Esophagus squamous epithelium (tissue), 5 donors: ENCODE measurements at regions not wholly inside any gene's neighbourhood (a gene's known extent, or its start where the extent isn't known, plus 50 kb on each side); places are given as distances from the start of the nearest gene placed in this dataset.

ENCODE experiments used
- DNase-seq: peaks from one replicate; lab custom pipeline; 2025; lab: John Stamatoyannopoulos, UW
- H3K27ac ChIP-seq, 4 donors: fragments of 200-600 bp; sonication (generic); one replicate each; pipeline ENCODE4 v1.5.1; 2016 to 2019; ENCODE audit warnings: mild to moderate bottlenecking in 1 of 4
- H3K27me3 ChIP-seq, 4 donors: fragments of 200-600 bp; sonication (generic); 1 replicate in 3 of 4; 2 replicates in 1 of 4; pipeline versions ENCODE4 v1.5.1 to v1.6.0; 2017 to 2021; ENCODE audit warnings: antibody characterized with exemption in 1 of 4
- H3K36me3 ChIP-seq, 3 donors: fragments of 200-600 bp; sonication (generic); one replicate each; pipeline ENCODE4 v1.5.1; 2016 to 2019
- H3K4me1 ChIP-seq, 3 donors: fragments of 200-600 bp; sonication (generic); one replicate each; pipeline ENCODE4 v1.5.1; 2017 to 2019
- H3K4me3 ChIP-seq, 4 donors: fragments of 200-600 bp; sonication (generic); 1 replicate in 3 of 4; 2 replicates in 1 of 4; pipeline ENCODE4 v1.5.1; 2016 to 2019; ENCODE audit warnings: mild to moderate bottlenecking in 2 of 4, moderate library complexity in 1 of 4
- H3K9me3 ChIP-seq, 3 donors: fragments of 200-600 bp; sonication (generic); one replicate each; pipeline ENCODE4 v1.5.1; 2016 to 2019
- CTCF ChIP-seq, 6 experiments: fragments of 450-650 bp in 4 of 6; fragments of 200-600 bp in 2 of 6; sonication (generic) in 2 of 6; IDR thresholded peaks; one replicate each; pipeline ENCODE4 v1.5.1; 2016 to 2019; ENCODE audit warnings: antibody characterized with exemption in 6 of 6, mild to moderate bottlenecking in 4 of 6, moderate library complexity in 4 of 6
- POLR2A ChIP-seq, 4 donors: fragments of 450-650 bp; IDR thresholded peaks; one replicate each; pipeline ENCODE4 v1.6.1; 2017; ENCODE audit warnings: antibody characterized with exemption in 4 of 4, mild to moderate bottlenecking in 4 of 4, moderate library complexity in 3 of 4
- WGBS, 2 donors: methylation state at CpG; one replicate each; pipeline ENCODE4 v1.1.5; 2018; 5-methylcytosine and 5-hydroxymethylcytosine counted together
- intact Hi-C: fragments of 100-400 bp; cut with DNase I; formaldehyde crosslinking; loops from one replicate; pipeline ENCODE4 v1.15.0; 2022
- donor health status: DM: yes; HTN: yes; CAD: no.

GRCh38 chr1:69294171-69294570 is 273.6 kb upstream of the LRRC7 start:
- Histone ChIP-seq H3K9me3 (no peaks in the 10 kb centered on the region), H3K27me3 (no peaks in the 10 kb centered on the region), H3K4me3 (no peak overlapping the region), H3K36me3 (no peaks in the 10 kb centered on the region), H3K27ac (no peak overlapping the region), H3K4me1 (no peaks in the 10 kb centered on the region)
- 44 to 73% methylated on average over 1 of the region's 1 CpG for WGBS, 2 donors
- intact Hi-C loops, result no loop called here
- TF ChIP-seq POLR2A (IDR thresholded peaks at IDR 0.05), result no peak
- TF ChIP-seq CTCF (IDR thresholded peaks at IDR 0.05), result no peak
- no peak for DNase-seq

DNA sequence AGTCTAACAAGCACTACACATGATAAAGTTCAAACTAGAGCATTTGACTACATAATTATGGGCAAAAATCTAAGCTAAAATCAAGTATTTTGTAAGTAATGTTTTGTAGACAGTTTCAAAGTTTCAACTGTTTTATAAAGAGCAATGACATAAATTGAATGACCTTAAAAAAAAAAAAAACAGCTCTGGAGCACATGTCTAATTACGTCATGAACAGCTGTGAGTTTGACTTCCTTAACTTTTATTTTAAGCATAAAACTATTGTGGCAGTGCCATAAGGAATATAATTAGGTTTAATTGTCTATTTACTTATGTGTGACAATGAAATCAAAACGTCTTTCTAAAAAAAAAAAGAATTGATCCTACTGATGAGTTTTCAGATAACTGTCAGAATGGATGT is 272.5 kb upstream of the LRRC7 start:
- H3K9me3 ChIP-seq, result no peaks in the 10 kb centered on the region
- H3K4me1 ChIP-seq, result no peaks in the 10 kb centered on the region
- no peaks in the 10 kb centered on the region for H3K36me3 ChIP-seq
- no peak overlapping the region for H3K27ac ChIP-seq
- TF ChIP-seq POLR2A (IDR thresholded peaks at IDR 0.05), result no peak
- TF ChIP-seq CTCF (IDR thresholded peaks at IDR 0.05), result no peak
- no peak overlapping the region for H3K4me3 ChIP-seq
- DNase-seq, result no peak
- 14 to 19% methylated on average over 2 of the region's 2 CpGs for WGBS, 2 donors
- intact Hi-C loops, result no loop called here
- H3K27me3 ChIP-seq, result no peaks in the 10 kb centered on the region

GRCh38 chr1:69305621-69306020 is 262.1 kb upstream of the LRRC7 start:
- intact Hi-C loops, result no loop called here

DNA sequence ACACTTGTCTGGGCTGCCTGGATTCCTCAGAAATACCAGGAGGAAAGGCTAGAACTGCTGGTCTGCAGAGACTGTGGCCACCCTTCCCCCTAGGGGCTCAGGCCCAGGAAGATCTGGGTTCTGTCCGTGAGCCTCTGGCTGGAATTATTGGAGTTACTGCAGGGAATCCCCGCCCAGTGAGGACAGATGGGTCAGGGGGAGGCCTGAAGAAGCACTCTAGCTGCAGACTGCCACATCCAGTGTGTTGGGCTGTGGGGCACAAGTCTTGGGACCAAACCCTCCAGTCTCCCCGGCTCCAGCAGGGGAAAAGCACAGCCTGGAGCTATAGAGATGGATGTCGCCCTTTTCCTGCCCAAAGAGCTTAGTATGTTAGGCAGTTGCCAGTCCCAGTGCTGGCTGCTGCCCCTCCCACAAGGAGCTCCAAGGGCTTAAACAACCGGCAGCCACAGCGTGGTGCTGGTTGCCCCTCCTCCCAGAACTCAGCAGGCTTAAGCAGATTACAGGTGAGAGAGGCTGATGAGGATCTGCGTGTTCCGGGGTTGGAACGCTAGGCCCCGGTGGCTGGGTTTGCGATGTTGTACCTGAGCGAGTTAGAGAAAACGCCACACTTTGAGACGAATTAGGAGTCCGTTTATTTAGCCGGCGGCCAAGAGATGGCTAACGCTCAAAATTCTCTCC is 255.5 kb upstream of the LRRC7 start:
- no peaks in the 10 kb centered on the region for H3K27me3 ChIP-seq
- no peaks in the 10 kb centered on the region for H3K4me1 ChIP-seq
- no peak overlapping the region for H3K27ac ChIP-seq
- TF ChIP-seq POLR2A (IDR thresholded peaks at IDR 0.05) (no peak), CTCF (IDR thresholded peaks at IDR 0.05) (no peak)
- no peak for DNase-seq
- H3K36me3 ChIP-seq, result no peaks in the 10 kb centered on the region
- WGBS, 2 donors, result 57 to 64% methylated on average over 14 of the region's 18 CpGs
- no peaks in the 10 kb centered on the region for H3K9me3 ChIP-seq
- intact Hi-C loops, result no loop called here
- H3K4me3 ChIP-seq, result no peak overlapping the region

More at GRCh38 chr1:69305621-69306020, 262.1 kb upstream of the LRRC7 start:
- Histone ChIP-seq H3K27ac (no peak overlapping the region), H3K36me3 (no peaks in the 10 kb centered on the region), H3K27me3 (no peaks in the 10 kb centered on the region), H3K4me1 (no peaks in the 10 kb centered on the region), H3K4me3 (no peak overlapping the region), H3K9me3 (no peaks in the 10 kb centered on the region)
- no peak for TF ChIP-seq POLR2A (IDR thresholded peaks at IDR 0.05)
- TF ChIP-seq CTCF (IDR thresholded peaks at IDR 0.05), result no peak
- DNase-seq, result no peak
- 66 to 75% methylated on average over 3 to 7 of the region's 7 CpGs for WGBS, 2 donors

- WGBS, 2 donors, result 86 to 92% methylated on average over 11 of the region's 11 CpGs
- Histone ChIP-seq H3K4me3 (no peak overlapping the region), H3K36me3 (no peaks in the 10 kb centered on the region), H3K27me3 (no peaks in the 10 kb centered on the region), H3K4me1 (no peaks in the 10 kb centered on the region), H3K9me3 (no peaks in the 10 kb centered on the region), H3K27ac (no peak overlapping the region)
- TF ChIP-seq POLR2A (IDR thresholded peaks at IDR 0.05) (no peak), CTCF (IDR thresholded peaks at IDR 0.05) (no peak)
- DNase-seq, result no peak
- intact Hi-C loops, result no loop called here
Measured at GRCh38 chr1:69313118-69313517, 254.6 kb upstream of the LRRC7 start.
